Liver (tissue), 3 donors: ENCODE measurements at regions not wholly inside any gene's neighbourhood (a gene's known extent, or its start where the extent isn't known, plus 50 kb on each side); places are given as distances from the start of the nearest gene placed in this dataset.

Experiments used
- SP1 ChIP-seq: IDR thresholded peaks from 2 replicates; pipeline ENCODE4 v1.6.1; 2018; ENCODE audit warnings: antibody characterized with exemption, mild to moderate bottlenecking
- TF ChIP-seq, protein P1 (sequence below): fragments of 150-350 bp; IDR thresholded peaks from 2 replicates; pipeline ENCODE4 v1.5.1; 2017; ENCODE audit warnings: improper control_type of control experiment, low read depth, low read length; ENCODE audit not compliant: missing input control
- donor health status: healthy.
- donor health status: healthy.

- TF ChIP-seq, protein P1, sequence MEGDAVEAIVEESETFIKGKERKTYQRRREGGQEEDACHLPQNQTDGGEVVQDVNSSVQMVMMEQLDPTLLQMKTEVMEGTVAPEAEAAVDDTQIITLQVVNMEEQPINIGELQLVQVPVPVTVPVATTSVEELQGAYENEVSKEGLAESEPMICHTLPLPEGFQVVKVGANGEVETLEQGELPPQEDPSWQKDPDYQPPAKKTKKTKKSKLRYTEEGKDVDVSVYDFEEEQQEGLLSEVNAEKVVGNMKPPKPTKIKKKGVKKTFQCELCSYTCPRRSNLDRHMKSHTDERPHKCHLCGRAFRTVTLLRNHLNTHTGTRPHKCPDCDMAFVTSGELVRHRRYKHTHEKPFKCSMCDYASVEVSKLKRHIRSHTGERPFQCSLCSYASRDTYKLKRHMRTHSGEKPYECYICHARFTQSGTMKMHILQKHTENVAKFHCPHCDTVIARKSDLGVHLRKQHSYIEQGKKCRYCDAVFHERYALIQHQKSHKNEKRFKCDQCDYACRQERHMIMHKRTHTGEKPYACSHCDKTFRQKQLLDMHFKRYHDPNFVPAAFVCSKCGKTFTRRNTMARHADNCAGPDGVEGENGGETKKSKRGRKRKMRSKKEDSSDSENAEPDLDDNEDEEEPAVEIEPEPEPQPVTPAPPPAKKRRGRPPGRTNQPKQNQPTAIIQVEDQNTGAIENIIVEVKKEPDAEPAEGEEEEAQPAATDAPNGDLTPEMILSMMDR = no peak
- no peak for TF ChIP-seq SP1
These were observed 85.6 kb upstream of the MEF2A start for GRCh38 chr15:99480016-99480810.
